ENCODE measurements at regions not wholly inside any gene's neighbourhood (a gene's known extent, or its start where the extent isn't known, plus 50 kb on each side); places are given as distances from the start of the nearest gene placed in this dataset.

- DNase-seq (ENCODE audit: insufficient read length, low spot score, missing footprints): no peak
- no peaks in the 10 kb centered on the region for H3K79me2 ChIP-seq (ENCODE audit: insufficient read depth, low read length)
- H2AFZ ChIP-seq (ENCODE audit: low read length): no peak overlapping the region
- H3K9me3 ChIP-seq (ENCODE audit: low read depth, low read length): peaks cover 3% of the 10 kb centered on the region
- H3K4me2 ChIP-seq (ENCODE audit: insufficient read depth, low read length): no peak overlapping the region
- no peaks in the 10 kb centered on the region for H3K36me3 ChIP-seq (ENCODE audit: insufficient read depth, low read length)
- no peak for TF ChIP-seq CTCF (IDR thresholded peaks at IDR 0.05; ENCODE audit: extremely low read depth, low read depth, low read length)
- no peak overlapping the region for H3K27ac ChIP-seq (ENCODE audit: low read depth, low read length)
- no peak overlapping the region for H3K4me3 ChIP-seq (ENCODE audit: insufficient read depth, low read length)
- no peaks in the 10 kb centered on the region for H4K20me1 ChIP-seq (ENCODE audit: insufficient read depth, low read length)
- no peaks in the 10 kb centered on the region for H3K4me1 ChIP-seq (ENCODE audit: insufficient read depth, low read length)
- H3K27me3 ChIP-seq (ENCODE audit: insufficient read depth, low read length): no peaks in the 10 kb centered on the region
These were observed 362.6 kb upstream of the SMC2 start for GRCh38 chr9:103731541-103731940.

DNA sequence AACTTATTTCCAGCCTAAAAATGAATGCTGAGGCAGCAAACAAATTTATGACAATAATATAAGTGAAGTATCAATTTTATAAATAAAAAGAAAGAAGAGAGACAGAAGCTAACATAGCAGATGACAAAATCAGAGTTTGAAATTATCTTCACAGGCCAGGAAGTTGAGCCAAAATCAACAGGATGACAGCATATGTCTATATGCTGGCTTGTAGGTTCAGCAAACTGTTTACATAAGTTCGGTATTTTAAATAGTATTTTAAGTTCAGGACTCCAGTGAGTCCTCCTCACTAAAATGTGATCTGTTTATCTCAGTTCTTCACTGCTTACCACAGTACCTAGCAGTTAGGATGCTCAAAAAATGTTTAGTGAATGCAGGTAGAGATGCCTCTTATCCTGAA lies 359.6 kb upstream of the SMC2 start:
- no peak for TF ChIP-seq CTCF (IDR thresholded peaks at IDR 0.05; ENCODE audit: extremely low read depth, low read depth, low read length)
- no peak for DNase-seq (ENCODE audit: insufficient read length, low spot score, missing footprints)
- Histone ChIP-seq H3K4me2 (ENCODE audit: insufficient read depth, low read length) (no peak overlapping the region), H3K27ac (ENCODE audit: low read depth, low read length) (no peak overlapping the region), H3K4me1 (ENCODE audit: insufficient read depth, low read length) (no peaks in the 10 kb centered on the region), H3K4me3 (ENCODE audit: insufficient read depth, low read length) (no peak overlapping the region), H3K9me3 (ENCODE audit: low read depth, low read length) (peaks cover 3% of the 10 kb centered on the region), H3K79me2 (ENCODE audit: insufficient read depth, low read length) (no peaks in the 10 kb centered on the region), H3K27me3 (ENCODE audit: insufficient read depth, low read length) (no peaks in the 10 kb centered on the region), H2AFZ (ENCODE audit: low read length) (no peak overlapping the region), H4K20me1 (ENCODE audit: insufficient read depth, low read length) (no peaks in the 10 kb centered on the region), H3K36me3 (ENCODE audit: insufficient read depth, low read length) (no peaks in the 10 kb centered on the region)

GRCh38 chr9:103755441-103755840 lies 338.7 kb upstream of the SMC2 start:
- Histone ChIP-seq H3K27me3 (ENCODE audit: insufficient read depth, low read length) (no peaks in the 10 kb centered on the region), H3K4me2 (ENCODE audit: insufficient read depth, low read length) (no peak overlapping the region), H4K20me1 (ENCODE audit: insufficient read depth, low read length) (no peaks in the 10 kb centered on the region), H3K27ac (ENCODE audit: low read depth, low read length) (no peak overlapping the region), H3K36me3 (ENCODE audit: insufficient read depth, low read length) (no peaks in the 10 kb centered on the region), H3K4me1 (ENCODE audit: insufficient read depth, low read length) (no peaks in the 10 kb centered on the region), H3K79me2 (ENCODE audit: insufficient read depth, low read length) (no peaks in the 10 kb centered on the region), H3K4me3 (ENCODE audit: insufficient read depth, low read length) (no peak overlapping the region), H2AFZ (ENCODE audit: low read length) (no peak overlapping the region), H3K9me3 (ENCODE audit: low read depth, low read length) (no peaks in the 10 kb centered on the region)
- no peak for TF ChIP-seq CTCF (IDR thresholded peaks at IDR 0.05; ENCODE audit: extremely low read depth, low read depth, low read length)
- no peak for DNase-seq (ENCODE audit: insufficient read length, low spot score, missing footprints)

DNA sequence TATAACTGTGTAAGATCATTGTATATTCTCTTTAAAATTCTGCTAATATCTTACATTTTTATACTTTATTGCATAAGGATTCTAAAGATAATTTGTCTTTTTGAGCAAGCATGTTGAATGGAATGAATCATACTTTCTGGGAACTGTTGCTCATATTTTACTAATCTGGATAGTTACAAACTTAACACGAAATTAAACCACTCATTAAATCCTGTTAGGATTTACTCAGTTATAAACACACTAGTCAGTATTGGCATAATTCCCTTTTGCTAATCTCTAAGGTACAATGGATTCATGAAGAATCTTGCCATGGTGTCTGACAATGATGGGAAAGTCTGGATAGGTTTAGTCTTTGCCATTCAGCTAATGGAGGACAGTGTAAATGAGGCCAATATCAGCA lies 338.1 kb upstream of the SMC2 start:
- Histone ChIP-seq H3K79me2 (ENCODE audit: insufficient read depth, low read length) (no peaks in the 10 kb centered on the region), H3K4me1 (ENCODE audit: insufficient read depth, low read length) (no peaks in the 10 kb centered on the region), H3K9me3 (ENCODE audit: low read depth, low read length) (no peaks in the 10 kb centered on the region), H3K36me3 (ENCODE audit: insufficient read depth, low read length) (no peaks in the 10 kb centered on the region), H3K27me3 (ENCODE audit: insufficient read depth, low read length) (no peaks in the 10 kb centered on the region), H3K4me3 (ENCODE audit: insufficient read depth, low read length) (no peak overlapping the region), H2AFZ (ENCODE audit: low read length) (no peak overlapping the region), H3K27ac (ENCODE audit: low read depth, low read length) (no peak overlapping the region), H4K20me1 (ENCODE audit: insufficient read depth, low read length) (no peaks in the 10 kb centered on the region), H3K4me2 (ENCODE audit: insufficient read depth, low read length) (no peak overlapping the region)
- no peak for TF ChIP-seq CTCF (IDR thresholded peaks at IDR 0.05; ENCODE audit: extremely low read depth, low read depth, low read length)
- DNase-seq (ENCODE audit: insufficient read length, low spot score, missing footprints): no peak
